Activated CD4-positive, alpha-beta T cell treated with anti-CD3 and anti-CD28 coated beads, Interleukin-2, amount 50 U/mL, for 1 hour (primary cell): ENCODE measurements at regions not wholly inside any gene's neighbourhood (a gene's known extent, or its start where the extent isn't known, plus 50 kb on each side); places are given as distances from the start of the nearest gene placed in this dataset.
"Not testable (repeated sequence)": the region's sequence is repeated elsewhere in the genome, so short reads cannot be mapped to it uniquely, and the experiment has no call there.

ENCODE experiments used
- DNase-seq: peaks from one replicate; pipeline ENCODE4 v3.0.0-alpha.2; 2020

- DNase-seq: no peak
Measured at GRCh38 chr9:135173066-135173465, 85.6 kb downstream of the OLFM1 start.

- DNase-seq: no peak
Measured at GRCh38 chr9:135174248-135174647, 86.8 kb downstream of the OLFM1 start.

GRCh38 chr9:135174981-135175380 is 87.5 kb downstream of the OLFM1 start:
- no peak for DNase-seq

- no peak for DNase-seq
Measured at GRCh38 chr9:135176284-135176683, 88.8 kb downstream of the OLFM1 start.

GRCh38 chr9:135177562-135177961 is 90.1 kb downstream of the OLFM1 start:
- not testable (repeated sequence) for DNase-seq

- DNase-seq: no peak
Measured at GRCh38 chr9:135178498-135178897, 91.0 kb downstream of the OLFM1 start.

- DNase-seq: no peak
Measured at GRCh38 chr9:135179041-135179440, 91.6 kb downstream of the OLFM1 start.

- DNase-seq: no peak
Measured at GRCh38 chr9:135179976-135180375, 92.5 kb downstream of the OLFM1 start.

GRCh38 chr9:135180586-135180985 is 93.1 kb downstream of the OLFM1 start:
- no peak for DNase-seq

GRCh38 chr9:135181336-135181735 is 93.9 kb downstream of the OLFM1 start:
- no peak for DNase-seq

GRCh38 chr9:135181841-135182240 is 94.4 kb downstream of the OLFM1 start:
- not testable (repeated sequence) for DNase-seq

GRCh38 chr9:135183069-135183468 is 95.6 kb downstream of the OLFM1 start:
- no peak for DNase-seq

GRCh38 chr9:135183528-135184180 is 96.2 kb downstream of the OLFM1 start:
- no peak for DNase-seq

GRCh38 chr9:135184181-135185053 is 96.9 kb downstream of the OLFM1 start:
- no peak for DNase-seq

- no peak for DNase-seq
Measured at GRCh38 chr9:135185060-135185459, 97.6 kb downstream of the OLFM1 start.

GRCh38 chr9:135186248-135187164 is 99.0 kb downstream of the OLFM1 start:
- no peak for DNase-seq

GRCh38 chr9:135187365-135187764 is 99.9 kb downstream of the OLFM1 start:
- no peak for DNase-seq

- DNase-seq: no peak
Measured at GRCh38 chr9:135188681-135189151, 101.2 kb downstream of the OLFM1 start.

- no peak for DNase-seq
Measured at GRCh38 chr9:135189497-135189896, 102.0 kb downstream of the OLFM1 start.

GRCh38 chr9:135190789-135191577 is 103.5 kb downstream of the OLFM1 start:
- DNase-seq: no peak

GRCh38 chr9:135192686-135193085 is 105.2 kb downstream of the OLFM1 start:
- no peak for DNase-seq

GRCh38 chr9:135195975-135196374 is 108.5 kb downstream of the OLFM1 start:
- not testable (repeated sequence) for DNase-seq
